ENCODE measurements at regions not wholly inside any gene's neighbourhood (a gene's known extent, or its start where the extent isn't known, plus 50 kb on each side); places are given as distances from the start of the nearest gene placed in this dataset.

DNA sequence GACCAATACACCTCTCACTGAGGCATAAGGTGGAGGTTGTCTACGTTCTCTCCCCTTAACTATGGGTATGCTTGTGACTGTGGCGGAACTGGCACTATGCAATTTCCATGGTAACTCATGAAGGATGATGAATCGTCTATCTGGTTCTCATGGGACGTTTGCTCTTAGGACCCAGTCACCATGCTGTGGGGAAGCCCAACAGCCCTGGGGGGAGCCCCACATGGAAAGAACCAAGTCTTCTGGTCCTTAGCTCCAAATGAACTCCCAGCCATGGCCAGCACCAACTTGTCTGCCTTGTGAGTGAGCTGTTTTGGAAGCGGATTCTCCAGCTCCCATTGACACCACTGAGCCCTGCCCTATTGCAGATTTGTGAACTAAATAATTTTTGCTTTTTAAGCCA lies 188.7 kb upstream of the S1PR3 start:
- DNase-seq (ENCODE audit: low read depth): no peak
- no peak overlapping the region for H3K4me3 ChIP-seq (ENCODE audit: low read depth, low read length)
- TF ChIP-seq, protein P1, sequence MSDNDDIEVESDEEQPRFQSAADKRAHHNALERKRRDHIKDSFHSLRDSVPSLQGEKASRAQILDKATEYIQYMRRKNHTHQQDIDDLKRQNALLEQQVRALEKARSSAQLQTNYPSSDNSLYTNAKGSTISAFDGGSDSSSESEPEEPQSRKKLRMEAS (IDR thresholded peaks at IDR 0.05; ENCODE audit: low read depth, low read length): no peak
- no peak for TF ChIP-seq MYC (IDR thresholded peaks at IDR 0.05; ENCODE audit: low read depth, low read length)
- TF ChIP-seq, protein P2, sequence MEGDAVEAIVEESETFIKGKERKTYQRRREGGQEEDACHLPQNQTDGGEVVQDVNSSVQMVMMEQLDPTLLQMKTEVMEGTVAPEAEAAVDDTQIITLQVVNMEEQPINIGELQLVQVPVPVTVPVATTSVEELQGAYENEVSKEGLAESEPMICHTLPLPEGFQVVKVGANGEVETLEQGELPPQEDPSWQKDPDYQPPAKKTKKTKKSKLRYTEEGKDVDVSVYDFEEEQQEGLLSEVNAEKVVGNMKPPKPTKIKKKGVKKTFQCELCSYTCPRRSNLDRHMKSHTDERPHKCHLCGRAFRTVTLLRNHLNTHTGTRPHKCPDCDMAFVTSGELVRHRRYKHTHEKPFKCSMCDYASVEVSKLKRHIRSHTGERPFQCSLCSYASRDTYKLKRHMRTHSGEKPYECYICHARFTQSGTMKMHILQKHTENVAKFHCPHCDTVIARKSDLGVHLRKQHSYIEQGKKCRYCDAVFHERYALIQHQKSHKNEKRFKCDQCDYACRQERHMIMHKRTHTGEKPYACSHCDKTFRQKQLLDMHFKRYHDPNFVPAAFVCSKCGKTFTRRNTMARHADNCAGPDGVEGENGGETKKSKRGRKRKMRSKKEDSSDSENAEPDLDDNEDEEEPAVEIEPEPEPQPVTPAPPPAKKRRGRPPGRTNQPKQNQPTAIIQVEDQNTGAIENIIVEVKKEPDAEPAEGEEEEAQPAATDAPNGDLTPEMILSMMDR (IDR thresholded peaks at IDR 0.05; ENCODE audit: low read depth, low read length): no peak

DNA sequence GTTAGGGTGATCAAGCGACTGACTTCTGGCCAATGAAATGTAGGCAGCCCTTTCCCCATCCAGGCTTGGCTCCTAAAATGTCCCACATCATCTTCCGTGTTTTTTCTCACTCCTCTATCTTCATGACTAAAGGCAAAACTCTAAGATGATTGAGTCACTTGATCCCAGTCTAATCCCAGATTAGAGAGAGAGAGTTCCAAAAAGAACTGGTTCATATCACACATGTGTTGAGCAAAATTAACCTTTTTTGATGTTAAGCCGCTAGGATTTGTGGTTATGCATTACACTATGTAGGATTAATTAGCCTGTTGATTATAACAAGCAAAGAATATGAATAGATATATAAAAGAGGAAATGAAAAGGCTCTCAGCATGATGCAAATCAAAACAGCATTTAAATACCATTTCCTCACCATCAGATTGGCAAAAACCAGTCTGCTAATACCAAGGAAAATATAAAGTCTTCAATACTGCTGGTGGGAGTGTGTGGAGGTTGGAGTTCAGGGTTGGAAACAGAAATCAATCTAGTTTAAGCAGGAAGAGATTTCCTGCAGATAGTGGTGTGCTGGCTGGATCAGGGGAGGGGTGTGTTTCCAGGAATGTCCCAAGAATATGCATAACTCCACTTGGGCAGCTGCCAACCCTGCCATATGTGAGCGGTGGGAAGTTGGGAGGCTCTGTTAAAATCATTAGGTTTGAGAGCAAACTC lies 187.6 kb upstream of the S1PR3 start:
- DNase-seq (ENCODE audit: low read depth): no peak
- TF ChIP-seq, protein P1 (IDR thresholded peaks at IDR 0.05; ENCODE audit: low read depth, low read length): no peak
- TF ChIP-seq, protein P2 (IDR thresholded peaks at IDR 0.05; ENCODE audit: low read depth, low read length): no peak
- TF ChIP-seq POLR2A (IDR thresholded peaks at IDR 0.05; ENCODE audit: extremely low read depth, insufficient read length) (no peak), MYC (IDR thresholded peaks at IDR 0.05; ENCODE audit: low read depth, low read length) (no peak)

DNA sequence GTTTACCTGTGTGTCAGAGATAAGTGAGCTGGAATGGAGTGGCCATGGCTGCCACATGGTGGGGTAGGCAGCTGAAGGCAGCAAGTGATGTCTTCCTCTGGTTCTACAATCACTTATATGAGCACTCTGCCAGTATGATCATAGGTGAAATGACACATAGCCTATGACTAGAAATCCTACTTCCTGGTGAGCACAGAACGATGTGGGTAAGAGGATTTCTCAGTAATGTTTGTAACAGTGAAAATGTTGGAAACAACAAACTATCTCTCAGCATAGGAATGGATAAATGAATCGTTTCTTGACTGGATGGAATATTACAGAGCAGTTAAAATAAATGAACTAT lies 187.0 kb upstream of the S1PR3 start:
- H3K4me3 ChIP-seq (ENCODE audit: low read depth, low read length): no peak overlapping the region
- TF ChIP-seq POLR2A (IDR thresholded peaks at IDR 0.05; ENCODE audit: extremely low read depth, insufficient read length): no peak
- TF ChIP-seq, protein P1 (IDR thresholded peaks at IDR 0.05; ENCODE audit: low read depth, low read length): no peak
- TF ChIP-seq, protein P2 (IDR thresholded peaks at IDR 0.05; ENCODE audit: low read depth, low read length): no peak
- TF ChIP-seq MYC (IDR thresholded peaks at IDR 0.05; ENCODE audit: low read depth, low read length): no peak
- DNase-seq (ENCODE audit: low read depth): no peak

More for the DNA sequence above, 187.6 kb upstream of the S1PR3 start:
- no peak overlapping the region for H3K4me3 ChIP-seq (ENCODE audit: low read depth, low read length)

DNA sequence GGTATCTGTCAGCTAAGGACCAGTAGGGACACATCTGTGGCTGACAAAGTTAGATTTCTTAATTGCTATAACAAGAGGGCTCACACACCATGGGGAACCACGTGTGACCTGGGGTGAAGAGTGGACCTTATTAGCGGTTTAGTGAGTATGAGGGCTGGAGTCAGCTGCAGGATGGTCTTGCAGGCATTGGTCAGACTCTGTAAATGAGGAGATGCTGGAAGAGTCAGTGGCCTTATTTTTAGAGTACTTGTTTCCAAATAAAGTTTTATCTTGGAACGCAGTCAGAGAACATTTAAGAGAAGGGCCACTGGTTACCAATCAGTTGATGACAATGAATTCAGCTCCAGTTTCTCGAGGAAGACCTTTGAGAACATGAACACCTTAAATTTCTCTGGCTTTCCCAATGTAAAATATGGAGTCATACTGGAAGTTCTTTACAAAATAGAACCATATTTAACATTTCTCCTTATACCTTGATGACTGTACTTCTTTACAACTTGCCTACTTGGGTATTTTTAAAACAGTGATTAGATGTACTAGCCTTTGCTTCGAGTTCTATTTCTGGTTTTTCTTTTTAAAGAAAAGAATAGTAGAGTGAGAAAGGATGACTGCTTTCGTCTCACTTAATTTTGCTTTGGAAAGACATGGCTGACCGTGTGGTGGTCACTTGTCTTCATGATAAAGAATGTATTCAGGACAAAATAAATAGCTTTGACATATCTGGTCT lies 185.9 kb upstream of the S1PR3 start:
- no peak for DNase-seq (ENCODE audit: low read depth)
- H3K4me3 ChIP-seq (ENCODE audit: low read depth, low read length): no peak overlapping the region
- no peak for TF ChIP-seq MYC (IDR thresholded peaks at IDR 0.05; ENCODE audit: low read depth, low read length)
- TF ChIP-seq POLR2A (IDR thresholded peaks at IDR 0.05; ENCODE audit: extremely low read depth, insufficient read length): no peak
- TF ChIP-seq, protein P2 (IDR thresholded peaks at IDR 0.05; ENCODE audit: low read depth, low read length): no peak
- TF ChIP-seq, protein P1 (IDR thresholded peaks at IDR 0.05; ENCODE audit: low read depth, low read length): no peak

DNA sequence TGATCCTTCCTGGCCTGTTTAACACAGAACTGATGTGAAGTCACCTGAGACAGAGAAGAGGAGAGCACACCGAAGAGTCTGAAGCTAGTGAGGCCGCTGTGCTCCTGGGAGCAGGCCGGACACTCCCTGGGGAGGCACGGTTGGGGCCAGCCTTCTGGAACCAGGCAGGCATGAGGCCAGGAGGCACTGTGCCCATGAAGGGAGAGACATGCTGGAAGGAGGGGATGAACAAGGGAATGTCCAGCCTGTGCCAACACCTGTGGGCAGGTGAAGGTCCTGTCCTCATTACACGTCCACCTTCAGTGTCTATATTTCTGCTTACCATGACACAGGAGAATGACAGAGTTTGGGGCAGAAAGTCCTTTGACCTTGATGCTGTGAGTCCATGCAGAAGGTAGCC lies 183.8 kb upstream of the S1PR3 start:
- no peak for TF ChIP-seq MYC (IDR thresholded peaks at IDR 0.05; ENCODE audit: low read depth, low read length)
- no peak for TF ChIP-seq POLR2A (IDR thresholded peaks at IDR 0.05; ENCODE audit: extremely low read depth, insufficient read length)
- TF ChIP-seq, protein P2 (IDR thresholded peaks at IDR 0.05; ENCODE audit: low read depth, low read length): no peak
- TF ChIP-seq, protein P1 (IDR thresholded peaks at IDR 0.05; ENCODE audit: low read depth, low read length): no peak
- DNase-seq (ENCODE audit: low read depth): no peak
- H3K4me3 ChIP-seq (ENCODE audit: low read depth, low read length): no peak overlapping the region

All from NB4 (cell line).